IMR-90 (cell line): ENCODE measurements at regions not wholly inside any gene's neighbourhood (a gene's known extent, or its start where the extent isn't known, plus 50 kb on each side); places are given as distances from the start of the nearest gene placed in this dataset.

Experiments
- POLR2A ChIP-seq: IDR thresholded peaks from 2 replicates; pipeline ENCODE4 v1.6.1; 2012; ENCODE audit warnings: mild to moderate bottlenecking, low read depth, low read length
- RCOR1 ChIP-seq: IDR thresholded peaks from 2 replicates; pipeline ENCODE4 v1.6.1; 2012; ENCODE audit warnings: mild to moderate bottlenecking, low read length, improper control_type of control experiment; ENCODE audit not compliant: insufficient replicate concordance
- TF ChIP-seq, protein P1 (sequence below): fragments of 150-350 bp; IDR thresholded peaks from 2 replicates; pipeline ENCODE4 v1.6.1; 2017; ENCODE audit warnings: mild to moderate bottlenecking, antibody characterized with exemption, low read length, low read depth
- TF ChIP-seq, protein P2 (sequence below): conservative IDR thresholded peaks from 2 replicates; pipeline ENCODE4 v1.5.1; 2012; ENCODE audit warnings: mild to moderate bottlenecking, low read depth, low read length, improper control_type of control experiment

DNA sequence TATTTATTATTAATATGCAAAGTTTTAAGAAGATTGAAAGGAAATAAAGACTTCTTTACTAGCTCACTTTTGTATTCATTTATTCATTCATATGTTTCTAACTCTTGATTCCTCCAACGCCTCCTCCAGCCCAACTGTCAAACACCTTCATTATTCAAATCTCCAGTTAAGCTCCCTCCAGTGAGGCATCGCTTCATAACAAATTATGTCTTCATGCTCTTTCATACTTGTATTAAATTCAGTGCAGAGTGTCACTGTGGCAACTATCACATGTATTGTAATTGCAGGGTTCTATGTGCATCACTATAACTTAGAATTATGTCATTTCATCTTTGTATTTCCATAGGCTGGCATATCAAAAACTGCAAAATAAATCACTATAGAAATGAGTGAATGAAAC is 1394.2 kb upstream of the PCDH7 start:
- TF ChIP-seq, protein P1, sequence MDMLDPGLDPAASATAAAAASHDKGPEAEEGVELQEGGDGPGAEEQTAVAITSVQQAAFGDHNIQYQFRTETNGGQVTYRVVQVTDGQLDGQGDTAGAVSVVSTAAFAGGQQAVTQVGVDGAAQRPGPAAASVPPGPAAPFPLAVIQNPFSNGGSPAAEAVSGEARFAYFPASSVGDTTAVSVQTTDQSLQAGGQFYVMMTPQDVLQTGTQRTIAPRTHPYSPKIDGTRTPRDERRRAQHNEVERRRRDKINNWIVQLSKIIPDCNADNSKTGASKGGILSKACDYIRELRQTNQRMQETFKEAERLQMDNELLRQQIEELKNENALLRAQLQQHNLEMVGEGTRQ = no peak
- TF ChIP-seq, protein P2, sequence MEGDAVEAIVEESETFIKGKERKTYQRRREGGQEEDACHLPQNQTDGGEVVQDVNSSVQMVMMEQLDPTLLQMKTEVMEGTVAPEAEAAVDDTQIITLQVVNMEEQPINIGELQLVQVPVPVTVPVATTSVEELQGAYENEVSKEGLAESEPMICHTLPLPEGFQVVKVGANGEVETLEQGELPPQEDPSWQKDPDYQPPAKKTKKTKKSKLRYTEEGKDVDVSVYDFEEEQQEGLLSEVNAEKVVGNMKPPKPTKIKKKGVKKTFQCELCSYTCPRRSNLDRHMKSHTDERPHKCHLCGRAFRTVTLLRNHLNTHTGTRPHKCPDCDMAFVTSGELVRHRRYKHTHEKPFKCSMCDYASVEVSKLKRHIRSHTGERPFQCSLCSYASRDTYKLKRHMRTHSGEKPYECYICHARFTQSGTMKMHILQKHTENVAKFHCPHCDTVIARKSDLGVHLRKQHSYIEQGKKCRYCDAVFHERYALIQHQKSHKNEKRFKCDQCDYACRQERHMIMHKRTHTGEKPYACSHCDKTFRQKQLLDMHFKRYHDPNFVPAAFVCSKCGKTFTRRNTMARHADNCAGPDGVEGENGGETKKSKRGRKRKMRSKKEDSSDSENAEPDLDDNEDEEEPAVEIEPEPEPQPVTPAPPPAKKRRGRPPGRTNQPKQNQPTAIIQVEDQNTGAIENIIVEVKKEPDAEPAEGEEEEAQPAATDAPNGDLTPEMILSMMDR = no peak
- TF ChIP-seq RCOR1 (no peak), POLR2A (no peak)
